Large intestine (tissue), 3 donors: ENCODE measurements at regions not wholly inside any gene's neighbourhood (a gene's known extent, or its start where the extent isn't known, plus 50 kb on each side); places are given as distances from the start of the nearest gene placed in this dataset.
"Not testable (repeated sequence)": the region's sequence is repeated elsewhere in the genome, so short reads cannot be mapped to it uniquely, and the experiment has no call there.

Experiments
- DNase-seq, 2 donors: peaks; one replicate each; pipeline versions ENCODE4 v3.0.0 to v3.0.0-alpha.2; 2013
- H3K27ac ChIP-seq: one replicate; pipeline ENCODE4 v1.5.1; 2013; ENCODE audit warnings: low read length
- H3K27me3 ChIP-seq: 2 replicates; pipeline ENCODE4 v1.6.1; 2013; ENCODE audit warnings: low read length; ENCODE audit not compliant: control insufficient read depth, insufficient read depth
- H3K36me3 ChIP-seq: 2 replicates; pipeline ENCODE4 v1.6.1; 2013; ENCODE audit warnings: low read length; ENCODE audit not compliant: control insufficient read depth, insufficient read depth
- H3K4me1 ChIP-seq: one replicate; pipeline ENCODE4 v1.6.1; 2013; ENCODE audit warnings: low read length; ENCODE audit not compliant: control insufficient read depth, insufficient read depth
- H3K4me3 ChIP-seq: one replicate; pipeline ENCODE4 v1.5.1; 2013; ENCODE audit warnings: low read length
- H3K9me3 ChIP-seq: one replicate; pipeline ENCODE4 v1.6.1; 2013; ENCODE audit warnings: mild to moderate bottlenecking, low read depth, low read length, moderate library complexity; ENCODE audit not compliant: control insufficient read depth
- WGBS: methylation state at CpG from one replicate; pipeline ENCODE4 v1.1.5; 2013; ENCODE audit warnings: low lambda C conversion rate; ENCODE audit not compliant: insufficient coverage; 5-methylcytosine and 5-hydroxymethylcytosine counted together

DNA sequence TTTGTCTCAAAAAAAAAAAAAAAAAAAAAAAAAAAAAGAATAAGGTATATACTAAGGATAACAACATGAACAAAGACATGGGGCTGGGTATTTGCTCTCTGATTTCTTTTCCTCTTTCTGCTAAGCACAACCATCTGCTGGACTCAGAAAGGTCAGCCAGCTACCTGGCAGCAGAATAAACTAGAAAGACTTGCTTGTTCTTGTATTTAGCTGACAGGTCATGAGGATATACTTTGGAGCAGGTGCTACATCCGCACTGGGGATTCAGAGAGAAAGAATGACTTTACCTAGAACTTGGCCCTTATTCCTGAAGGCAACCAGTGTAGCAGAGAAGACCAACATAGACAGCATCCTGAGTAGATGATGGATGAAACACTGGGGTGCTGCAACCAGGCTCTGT is 550.5 kb downstream of the NTRK3 start:
- Histone ChIP-seq H3K4me1 (no peaks in the 10 kb centered on the region), H3K36me3 (no peaks in the 10 kb centered on the region), H3K9me3 (no peaks in the 10 kb centered on the region), H3K4me3 (no peak overlapping the region), H3K27ac (no peak overlapping the region), H3K27me3 (no peaks in the 10 kb centered on the region)
- no peak for DNase-seq
- WGBS, result no CpG with 5 or more reads among the region's 1 CpG

- no peak overlapping the region for H3K4me3 ChIP-seq
- no peaks in the 10 kb centered on the region for H3K36me3 ChIP-seq
- no peaks in the 10 kb centered on the region for H3K9me3 ChIP-seq
- no peak overlapping the region for H3K27ac ChIP-seq
- 96% methylated on average over 4 of the region's 5 CpGs for WGBS
- no peaks in the 10 kb centered on the region for H3K27me3 ChIP-seq
- DNase-seq, result no peak
- H3K4me1 ChIP-seq, result no peaks in the 10 kb centered on the region
Measured at GRCh38 chr15:87704276-87704675, 552.3 kb downstream of the NTRK3 start.

GRCh38 chr15:87703327-87704111 is 553.0 kb downstream of the NTRK3 start:
- Histone ChIP-seq H3K27ac (no peak overlapping the region), H3K27me3 (no peaks in the 10 kb centered on the region), H3K4me1 (no peaks in the 10 kb centered on the region), H3K36me3 (no peaks in the 10 kb centered on the region), H3K9me3 (no peaks in the 10 kb centered on the region), H3K4me3 (no peak overlapping the region)
- no peak for DNase-seq
- WGBS, result 81% methylated on average over 3 of the region's 18 CpGs

DNA sequence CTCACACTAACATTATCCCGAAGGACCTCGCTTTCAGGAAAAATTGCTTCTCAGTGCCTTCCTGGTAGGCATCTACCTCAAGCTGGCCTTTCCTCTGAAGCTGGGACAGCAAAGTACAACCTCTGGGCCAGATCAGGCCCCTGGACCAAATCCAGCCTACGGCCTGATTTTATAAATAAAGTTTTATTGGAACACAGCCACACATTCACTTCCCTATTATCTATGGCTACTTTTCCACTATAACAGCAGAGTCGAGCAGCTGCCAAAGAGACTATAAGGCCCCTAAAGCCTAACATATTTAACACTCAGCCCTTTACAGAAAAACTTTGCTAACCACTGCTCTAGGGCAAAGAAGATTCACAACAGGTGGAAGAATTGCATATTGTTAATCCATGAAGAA is 554.3 kb downstream of the NTRK3 start:
- H3K4me3 ChIP-seq, result no peak overlapping the region
- H3K4me1 ChIP-seq, result no peaks in the 10 kb centered on the region
- no peaks in the 10 kb centered on the region for H3K27me3 ChIP-seq
- no peak for DNase-seq
- no peak overlapping the region for H3K27ac ChIP-seq
- no peaks in the 10 kb centered on the region for H3K36me3 ChIP-seq
- 90% methylated on average over 3 of the region's 4 CpGs for WGBS
- no peaks in the 10 kb centered on the region for H3K9me3 ChIP-seq

- H3K4me1 ChIP-seq, H3K27me3 ChIP-seq, H3K4me3 ChIP-seq, H3K9me3 ChIP-seq, H3K36me3 ChIP-seq, DNase-seq, H3K27ac ChIP-seq: not testable (repeated sequence)
- no CpG with 5 or more reads among the region's 2 CpGs for WGBS
Measured at GRCh38 chr15:87698467-87698866, 558.1 kb downstream of the NTRK3 start.

DNA sequence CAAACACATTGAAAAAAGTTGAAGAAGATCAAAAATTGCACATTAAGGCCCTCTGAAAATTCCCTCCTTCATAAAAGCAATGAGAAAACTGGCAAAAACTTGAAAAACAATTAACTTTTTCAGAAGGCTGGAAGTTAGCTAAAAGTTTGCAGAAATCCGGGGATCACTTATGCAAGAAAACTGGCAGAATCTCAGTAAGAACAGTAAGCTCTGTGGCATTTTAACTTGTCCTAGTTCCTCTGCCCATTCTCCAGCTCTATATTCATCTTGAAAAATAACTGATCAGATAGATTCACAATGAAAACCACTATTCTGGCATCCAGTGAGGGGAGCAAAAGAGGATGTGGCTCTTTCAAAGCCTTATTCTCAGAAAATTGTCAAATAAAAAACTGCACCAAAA is 566.8 kb downstream of the NTRK3 start:
- no peaks in the 10 kb centered on the region for H3K27me3 ChIP-seq
- no peaks in the 10 kb centered on the region for H3K36me3 ChIP-seq
- H3K9me3 ChIP-seq, result no peaks in the 10 kb centered on the region
- H3K4me1 ChIP-seq, result no peaks in the 10 kb centered on the region
- H3K4me3 ChIP-seq, result no peak overlapping the region
- no peak for DNase-seq
- no CpG with 5 or more reads among the region's 1 CpG for WGBS
- no peak overlapping the region for H3K27ac ChIP-seq

- no peak for DNase-seq
- no peaks in the 10 kb centered on the region for H3K27me3 ChIP-seq
- no peak overlapping the region for H3K27ac ChIP-seq
- WGBS, result no CpG with 5 or more reads among the region's 7 CpGs
- H3K4me1 ChIP-seq, result no peaks in the 10 kb centered on the region
- H3K36me3 ChIP-seq, result no peaks in the 10 kb centered on the region
- no peaks in the 10 kb centered on the region for H3K9me3 ChIP-seq
- no peak overlapping the region for H3K4me3 ChIP-seq
Measured at GRCh38 chr15:87687523-87687870, 569.0 kb downstream of the NTRK3 start.

GRCh38 chr15:87686841-87687522 is 569.6 kb downstream of the NTRK3 start:
- Histone ChIP-seq H3K27me3 (no peaks in the 10 kb centered on the region), H3K27ac (no peak overlapping the region), H3K9me3 (no peaks in the 10 kb centered on the region), H3K36me3 (no peaks in the 10 kb centered on the region), H3K4me3 (no peak overlapping the region), H3K4me1 (no peaks in the 10 kb centered on the region)
- DNase-seq, result no peak
- 100% methylated on average over 2 of the region's 4 CpGs for WGBS

DNA sequence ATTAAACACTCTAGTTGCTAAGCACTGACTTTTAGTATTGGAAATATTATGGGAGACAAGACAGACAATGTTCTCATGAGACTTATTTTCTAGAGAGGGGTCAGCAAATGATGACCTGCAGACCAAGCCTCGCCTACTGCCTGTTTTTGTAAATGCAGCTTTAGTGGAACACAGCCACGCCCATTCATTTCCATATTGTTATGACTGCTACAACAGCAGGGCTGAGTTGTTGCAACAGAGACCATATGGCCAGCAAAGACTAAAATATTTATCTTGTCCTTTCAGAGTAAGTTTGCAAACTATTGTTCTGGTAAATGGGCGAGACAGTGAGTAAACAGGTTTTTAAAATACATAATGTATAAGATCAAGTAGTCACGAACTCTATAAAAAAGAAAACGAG is 570.2 kb downstream of the NTRK3 start:
- Histone ChIP-seq H3K27ac (no peak overlapping the region), H3K4me3 (no peak overlapping the region)
- DNase-seq, result no peak

GRCh38 chr15:87682527-87682926 is 574.0 kb downstream of the NTRK3 start:
- DNase-seq, result no peak
- WGBS, result 67% methylated on average over 1 of the region's 1 CpG
- Histone ChIP-seq H3K27me3 (no peaks in the 10 kb centered on the region), H3K27ac (no peak overlapping the region), H3K9me3 (no peaks in the 10 kb centered on the region), H3K36me3 (no peaks in the 10 kb centered on the region), H3K4me1 (no peaks in the 10 kb centered on the region), H3K4me3 (no peak overlapping the region)

More for the DNA sequence above, 570.2 kb downstream of the NTRK3 start:
- Histone ChIP-seq H3K4me1 (no peaks in the 10 kb centered on the region), H3K36me3 (no peaks in the 10 kb centered on the region), H3K27me3 (no peaks in the 10 kb centered on the region), H3K9me3 (no peaks in the 10 kb centered on the region)
- 66% methylated on average over 3 of the region's 5 CpGs for WGBS

DNA sequence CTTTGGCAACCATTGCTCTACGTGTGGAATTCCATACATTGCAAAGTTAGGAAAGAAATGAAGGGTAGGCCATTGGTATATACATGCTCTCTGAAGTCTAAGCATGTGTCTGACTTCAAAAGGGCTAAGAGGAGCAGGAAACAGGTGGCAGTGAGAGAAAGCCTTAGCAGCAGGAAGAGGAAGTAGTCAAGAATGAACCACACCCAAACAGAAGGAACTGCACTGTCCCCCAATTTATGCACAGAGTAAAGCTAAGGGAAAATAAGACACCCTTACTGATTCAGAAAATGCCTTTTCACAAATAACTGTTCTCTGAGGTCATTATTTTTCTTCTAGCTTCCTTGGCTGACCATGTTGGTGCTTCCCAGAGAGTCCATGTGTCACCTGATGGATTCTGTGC is 575.4 kb downstream of the NTRK3 start:
- Histone ChIP-seq H3K9me3 (no peaks in the 10 kb centered on the region), H3K36me3 (no peaks in the 10 kb centered on the region), H3K27ac (no peak overlapping the region), H3K4me1 (no peaks in the 10 kb centered on the region), H3K27me3 (no peaks in the 10 kb centered on the region), H3K4me3 (no peak overlapping the region)
- no CpG with 5 or more reads among the region's 1 CpG for WGBS
- DNase-seq, result no peak
